ENCODE measurements at regions not wholly inside any gene's neighbourhood (a gene's known extent, or its start where the extent isn't known, plus 50 kb on each side); places are given as distances from the start of the nearest gene placed in this dataset.
"Not testable (repeated sequence)": the region's sequence is repeated elsewhere in the genome, so short reads cannot be mapped to it uniquely, and the experiment has no call there.

GRCh38 chr2:14773696-14774095, 141.2 kb downstream of the LRATD1 start:
- no peaks in the 10 kb centered on the region for H3K9me3 ChIP-seq (ENCODE audit: control insufficient read depth, insufficient read depth, low read length)
- H3K36me3 ChIP-seq (ENCODE audit: control insufficient read depth, insufficient read depth, low read length): no peaks in the 10 kb centered on the region
- no peak overlapping the region for H3K27ac ChIP-seq (ENCODE audit: low read depth, low read length)
- no peaks in the 10 kb centered on the region for H3K4me1 ChIP-seq (ENCODE audit: control insufficient read depth, insufficient read depth, low read length)
- H3K27me3 ChIP-seq (ENCODE audit: control insufficient read depth, insufficient read depth, low read length): no peaks in the 10 kb centered on the region
- no peak for DNase-seq (ENCODE audit: low read depth in 4 of 6, low spot score in 6 of 6)
- H3K4me3 ChIP-seq (ENCODE audit: low read depth, low read length): no peak overlapping the region
- WGBS (ENCODE audit: insufficient coverage): no CpG with 5 or more reads among the region's 2 CpGs

GRCh38 chr2:14774436-14774968, 142.0 kb downstream of the LRATD1 start:
- H3K27ac ChIP-seq (ENCODE audit: low read depth, low read length): no peak overlapping the region
- no peak for DNase-seq (ENCODE audit: low read depth in 4 of 6, low spot score in 6 of 6)

GRCh38 chr2:14776216-14776615, 143.7 kb downstream of the LRATD1 start:
- Histone ChIP-seq H3K9me3 (ENCODE audit: control insufficient read depth, insufficient read depth, low read length) (no peaks in the 10 kb centered on the region), H3K4me1 (ENCODE audit: control insufficient read depth, insufficient read depth, low read length) (no peaks in the 10 kb centered on the region), H3K27me3 (ENCODE audit: control insufficient read depth, insufficient read depth, low read length) (no peaks in the 10 kb centered on the region), H3K36me3 (ENCODE audit: control insufficient read depth, insufficient read depth, low read length) (no peaks in the 10 kb centered on the region), H3K4me3 (ENCODE audit: low read depth, low read length) (no peak overlapping the region), H3K27ac (ENCODE audit: low read depth, low read length) (no peak overlapping the region)
- no CpG with 5 or more reads among the region's 1 CpG for WGBS (ENCODE audit: insufficient coverage)
- no peak for DNase-seq (ENCODE audit: low read depth in 4 of 6, low spot score in 6 of 6)

More at GRCh38 chr2:14774436-14774968, 142.0 kb downstream of the LRATD1 start:
- WGBS (ENCODE audit: insufficient coverage): 100% methylated on average over 3 of the region's 5 CpGs
- Histone ChIP-seq H3K4me1 (ENCODE audit: control insufficient read depth, insufficient read depth, low read length) (no peaks in the 10 kb centered on the region), H3K27me3 (ENCODE audit: control insufficient read depth, insufficient read depth, low read length) (no peaks in the 10 kb centered on the region), H3K36me3 (ENCODE audit: control insufficient read depth, insufficient read depth, low read length) (no peaks in the 10 kb centered on the region), H3K4me3 (ENCODE audit: low read depth, low read length) (no peak overlapping the region), H3K9me3 (ENCODE audit: control insufficient read depth, insufficient read depth, low read length) (no peaks in the 10 kb centered on the region)

GRCh38 chr2:14778015-14778414, 145.5 kb downstream of the LRATD1 start:
- Histone ChIP-seq H3K4me1 (ENCODE audit: control insufficient read depth, insufficient read depth, low read length) (no peaks in the 10 kb centered on the region), H3K9me3 (ENCODE audit: control insufficient read depth, insufficient read depth, low read length) (peaks cover 1% of the 10 kb centered on the region), H3K36me3 (ENCODE audit: control insufficient read depth, insufficient read depth, low read length) (no peaks in the 10 kb centered on the region), H3K27ac (ENCODE audit: low read depth, low read length) (no peak overlapping the region), H3K27me3 (ENCODE audit: control insufficient read depth, insufficient read depth, low read length) (no peaks in the 10 kb centered on the region), H3K4me3 (ENCODE audit: low read depth, low read length) (no peak overlapping the region)
- no peak for DNase-seq (ENCODE audit: low read depth in 4 of 6, low spot score in 6 of 6)
- WGBS (ENCODE audit: insufficient coverage): no CpG with 5 or more reads among the region's 2 CpGs

GRCh38 chr2:14779252-14779651, 146.7 kb downstream of the LRATD1 start:
- 77% methylated on average over 3 of the region's 4 CpGs for WGBS (ENCODE audit: insufficient coverage)
- Histone ChIP-seq H3K4me3 (ENCODE audit: low read depth, low read length) (no peak overlapping the region), H3K36me3 (ENCODE audit: control insufficient read depth, insufficient read depth, low read length) (no peaks in the 10 kb centered on the region), H3K9me3 (ENCODE audit: control insufficient read depth, insufficient read depth, low read length) (peaks cover 1% of the 10 kb centered on the region), H3K27ac (ENCODE audit: low read depth, low read length) (no peak overlapping the region), H3K27me3 (ENCODE audit: control insufficient read depth, insufficient read depth, low read length) (no peaks in the 10 kb centered on the region), H3K4me1 (ENCODE audit: control insufficient read depth, insufficient read depth, low read length) (no peaks in the 10 kb centered on the region)
- no peak for DNase-seq (ENCODE audit: low read depth in 4 of 6, low spot score in 6 of 6)

- H3K27ac ChIP-seq (ENCODE audit: low read depth, low read length): no peak overlapping the region
- H3K4me3 ChIP-seq (ENCODE audit: low read depth, low read length): no peak overlapping the region
- no peaks in the 10 kb centered on the region for H3K4me1 ChIP-seq (ENCODE audit: control insufficient read depth, insufficient read depth, low read length)
- peaks cover 1% of the 10 kb centered on the region for H3K9me3 ChIP-seq (ENCODE audit: control insufficient read depth, insufficient read depth, low read length)
- no peaks in the 10 kb centered on the region for H3K27me3 ChIP-seq (ENCODE audit: control insufficient read depth, insufficient read depth, low read length)
- H3K36me3 ChIP-seq (ENCODE audit: control insufficient read depth, insufficient read depth, low read length): no peaks in the 10 kb centered on the region
- WGBS (ENCODE audit: insufficient coverage): 51% methylated on average over 3 of the region's 4 CpGs
- no peak for DNase-seq (ENCODE audit: low read depth in 4 of 6, low spot score in 6 of 6)
These were observed 148.6 kb downstream of the LRATD1 start for GRCh38 chr2:14781142-14781541.

- not testable (repeated sequence) for DNase-seq (ENCODE audit: low read depth in 4 of 6, low spot score in 6 of 6); H3K4me3 ChIP-seq (ENCODE audit: low read depth, low read length); H3K4me1 ChIP-seq (ENCODE audit: control insufficient read depth, insufficient read depth, low read length); H3K9me3 ChIP-seq (ENCODE audit: control insufficient read depth, insufficient read depth, low read length); H3K27me3 ChIP-seq (ENCODE audit: control insufficient read depth, insufficient read depth, low read length); H3K27ac ChIP-seq (ENCODE audit: low read depth, low read length); H3K36me3 ChIP-seq (ENCODE audit: control insufficient read depth, insufficient read depth, low read length)
- 93% methylated on average over 3 of the region's 9 CpGs for WGBS (ENCODE audit: insufficient coverage)
These were observed 156.3 kb downstream of the LRATD1 start for GRCh38 chr2:14788814-14789213.

GRCh38 chr2:14790041-14790640, 157.6 kb downstream of the LRATD1 start:
- H3K27me3 ChIP-seq (ENCODE audit: control insufficient read depth, insufficient read depth, low read length): no peaks in the 10 kb centered on the region
- H3K4me1 ChIP-seq (ENCODE audit: control insufficient read depth, insufficient read depth, low read length): no peaks in the 10 kb centered on the region
- H3K27ac ChIP-seq (ENCODE audit: low read depth, low read length): no peak overlapping the region
- no peaks in the 10 kb centered on the region for H3K36me3 ChIP-seq (ENCODE audit: control insufficient read depth, insufficient read depth, low read length)
- H3K9me3 ChIP-seq (ENCODE audit: control insufficient read depth, insufficient read depth, low read length): no peaks in the 10 kb centered on the region
- H3K4me3 ChIP-seq (ENCODE audit: low read depth, low read length): no peak overlapping the region
- no CpG with 5 or more reads among the region's 1 CpG for WGBS (ENCODE audit: insufficient coverage)
- DNase-seq (ENCODE audit: low read depth in 4 of 6, low spot score in 6 of 6): peak in 1 of 6 donors; percentile 5

- Histone ChIP-seq H3K9me3 (ENCODE audit: control insufficient read depth, insufficient read depth, low read length) (peaks cover 2% of the 10 kb centered on the region), H3K27ac (ENCODE audit: low read depth, low read length) (no peak overlapping the region), H3K4me3 (ENCODE audit: low read depth, low read length) (no peak overlapping the region), H3K36me3 (ENCODE audit: control insufficient read depth, insufficient read depth, low read length) (no peaks in the 10 kb centered on the region), H3K4me1 (ENCODE audit: control insufficient read depth, insufficient read depth, low read length) (no peaks in the 10 kb centered on the region), H3K27me3 (ENCODE audit: control insufficient read depth, insufficient read depth, low read length) (no peaks in the 10 kb centered on the region)
- DNase-seq (ENCODE audit: low read depth in 4 of 6, low spot score in 6 of 6): no peak
These were observed 171.5 kb downstream of the LRATD1 start for GRCh38 chr2:14803994-14804393.

GRCh38 chr2:14804902-14805301, 172.4 kb downstream of the LRATD1 start:
- H3K36me3 ChIP-seq (ENCODE audit: control insufficient read depth, insufficient read depth, low read length): no peaks in the 10 kb centered on the region
- no peak overlapping the region for H3K4me3 ChIP-seq (ENCODE audit: low read depth, low read length)
- H3K4me1 ChIP-seq (ENCODE audit: control insufficient read depth, insufficient read depth, low read length): no peaks in the 10 kb centered on the region
- 84% methylated on average over 2 of the region's 3 CpGs for WGBS (ENCODE audit: insufficient coverage)
- no peak for DNase-seq (ENCODE audit: low read depth in 4 of 6, low spot score in 6 of 6)
- no peak overlapping the region for H3K27ac ChIP-seq (ENCODE audit: low read depth, low read length)
- no peaks in the 10 kb centered on the region for H3K9me3 ChIP-seq (ENCODE audit: control insufficient read depth, insufficient read depth, low read length)
- H3K27me3 ChIP-seq (ENCODE audit: control insufficient read depth, insufficient read depth, low read length): no peaks in the 10 kb centered on the region

All from spinal cord (tissue), 9 donors.